Inferior parietal cortex (tissue), 1 donor: ENCODE measurements at regions not wholly inside any gene's neighbourhood (a gene's known extent, or its start where the extent isn't known, plus 50 kb on each side); places are given as distances from the start of the nearest gene placed in this dataset.

Experiments
- DNase-seq: peaks from one replicate; pipeline ENCODE4 v3.0.0-alpha.2; 2016; ENCODE audit errors: extremely low spot score

- no peak for DNase-seq
Observed at GRCh38 chr2:153105829-153106578, 372.6 kb downstream of the RPRM start.

GRCh38 chr2:153101187-153101586 is 377.4 kb downstream of the RPRM start:
- DNase-seq: no peak

DNA sequence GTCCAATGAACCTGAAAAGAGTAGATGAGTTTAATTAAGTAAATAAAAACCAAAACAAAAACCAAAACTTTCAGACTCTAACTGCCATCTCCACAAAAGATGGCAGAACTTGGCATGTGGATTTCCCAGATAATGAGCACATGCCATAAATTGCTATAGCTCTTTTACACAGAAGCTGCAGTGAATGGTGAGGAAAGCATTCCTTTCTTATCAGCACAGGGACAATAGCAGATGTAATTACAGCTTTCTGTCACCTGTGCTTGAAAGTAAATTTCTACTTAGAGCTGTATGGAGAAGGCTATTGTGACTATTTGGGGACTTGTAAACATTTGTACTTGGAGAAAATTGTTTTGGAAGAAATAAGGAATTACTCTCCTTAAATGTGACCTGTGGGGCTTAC is 378.4 kb downstream of the RPRM start:
- no peak for DNase-seq

GRCh38 chr2:153098073-153098472 is 379.7 kb downstream of the ARL6IP6 start:
- DNase-seq: no peak

GRCh38 chr2:153096272-153096671 is 377.9 kb downstream of the ARL6IP6 start:
- no peak for DNase-seq

DNA sequence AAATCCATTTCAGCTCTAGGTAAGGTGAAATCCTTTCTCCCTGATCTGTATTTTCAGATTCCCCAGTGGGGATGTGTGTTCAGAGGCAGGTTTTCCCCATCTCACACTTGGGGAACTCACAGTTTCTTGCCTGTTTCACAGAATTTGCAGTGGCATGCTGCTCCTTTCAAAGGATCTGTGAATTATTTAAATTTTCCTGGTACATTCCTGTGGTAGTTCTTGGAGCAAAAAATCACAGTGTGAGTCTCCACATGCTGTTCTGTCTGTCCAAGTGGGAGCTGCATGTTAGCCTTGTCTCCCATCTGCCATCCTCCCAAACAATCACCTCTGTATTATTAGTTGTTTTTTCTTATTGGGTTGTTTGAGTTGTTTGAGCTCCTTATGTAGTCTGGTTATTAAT is 372.9 kb downstream of the ARL6IP6 start:
- DNase-seq: no peak

DNA sequence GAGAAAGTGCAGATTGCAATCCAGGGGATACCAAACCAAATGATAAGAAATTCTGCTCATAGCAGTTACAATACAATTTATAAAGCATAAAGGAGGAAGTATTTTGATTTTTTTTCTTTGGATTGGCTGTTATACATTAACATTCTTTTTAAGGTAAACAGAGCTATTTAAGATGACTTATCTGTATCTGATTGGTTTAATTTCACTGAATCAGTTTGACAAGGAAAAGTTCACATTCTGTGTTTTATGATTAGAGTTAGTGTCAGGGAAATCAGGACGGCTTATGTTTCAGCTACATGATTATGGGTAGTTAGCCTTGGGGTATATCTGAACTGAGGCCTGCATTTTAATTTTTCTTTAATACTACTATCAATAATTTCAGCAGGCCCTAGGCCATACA is 360.9 kb downstream of the ARL6IP6 start:
- no peak for DNase-seq

- DNase-seq: no peak
Observed at GRCh38 chr2:153077311-153077710, 358.9 kb downstream of the ARL6IP6 start.

DNA sequence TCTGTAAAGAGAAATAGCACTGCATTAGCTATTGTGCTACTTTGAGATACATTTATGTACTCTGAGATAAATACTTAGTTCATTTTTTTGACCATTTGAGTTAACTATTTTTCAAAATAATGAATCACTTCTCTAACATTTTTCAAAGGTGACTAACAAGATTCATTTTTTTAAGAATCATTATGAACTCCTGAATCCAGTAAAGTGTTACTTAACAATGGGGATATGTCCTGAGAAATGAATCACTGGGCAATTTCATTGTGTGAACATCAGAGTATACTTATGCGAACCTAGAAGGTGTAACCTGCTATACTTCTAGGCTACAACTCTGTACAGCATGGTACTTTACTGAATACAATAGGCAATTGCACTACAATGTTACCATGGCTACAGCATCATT is 355.8 kb downstream of the ARL6IP6 start:
- DNase-seq: no peak

- no peak for DNase-seq
Observed at GRCh38 chr2:153072813-153073212, 354.4 kb downstream of the ARL6IP6 start.

- DNase-seq: no peak
Observed at GRCh38 chr2:153072077-153072476, 353.7 kb downstream of the ARL6IP6 start.

GRCh38 chr2:153071090-153071489 is 352.7 kb downstream of the ARL6IP6 start:
- DNase-seq: no peak

DNA sequence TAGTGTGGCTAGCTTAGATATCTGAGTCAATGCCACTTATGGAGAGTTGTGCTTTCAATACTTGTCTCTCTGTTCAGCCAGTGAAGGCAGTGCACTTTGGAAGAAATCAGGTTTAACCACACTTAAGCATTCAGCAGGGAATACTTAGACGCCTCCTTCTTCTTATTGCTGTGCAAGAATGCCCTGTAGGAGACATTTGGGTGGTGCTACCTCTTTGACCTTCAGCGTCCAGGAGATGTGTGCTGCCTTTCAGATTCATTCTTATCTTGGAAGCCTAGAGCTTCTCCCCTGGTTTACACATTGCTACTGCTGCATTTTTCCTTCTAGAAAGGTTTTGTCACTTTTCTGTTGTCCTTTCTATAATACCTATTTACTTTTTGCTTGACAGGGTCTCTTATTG is 350.5 kb downstream of the ARL6IP6 start:
- DNase-seq: no peak

GRCh38 chr2:153068052-153068451 is 349.6 kb downstream of the ARL6IP6 start:
- no peak for DNase-seq

GRCh38 chr2:153059338-153060052 is 341.1 kb downstream of the ARL6IP6 start:
- DNase-seq: no peak

GRCh38 chr2:153057743-153058142 is 339.3 kb downstream of the ARL6IP6 start:
- no peak for DNase-seq

DNA sequence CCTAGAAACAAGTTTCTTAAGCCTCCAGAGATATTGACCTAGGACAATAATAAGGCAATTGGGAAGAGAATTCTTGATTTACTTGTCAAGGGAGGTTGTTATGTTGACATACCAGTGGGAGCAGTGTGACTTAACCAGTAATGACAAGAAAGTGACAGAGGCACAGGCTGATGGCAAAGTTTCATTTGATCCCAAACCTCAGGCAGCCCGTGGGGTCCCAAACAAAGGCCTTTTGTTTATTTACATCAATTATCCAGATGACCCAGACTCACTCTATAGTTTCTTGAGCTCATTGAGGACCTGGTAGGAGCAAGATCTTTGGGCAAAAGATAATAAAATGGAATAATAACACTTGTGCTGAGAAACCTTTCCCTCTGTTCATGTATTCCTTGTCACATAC is 336.8 kb downstream of the ARL6IP6 start:
- no peak for DNase-seq

DNA sequence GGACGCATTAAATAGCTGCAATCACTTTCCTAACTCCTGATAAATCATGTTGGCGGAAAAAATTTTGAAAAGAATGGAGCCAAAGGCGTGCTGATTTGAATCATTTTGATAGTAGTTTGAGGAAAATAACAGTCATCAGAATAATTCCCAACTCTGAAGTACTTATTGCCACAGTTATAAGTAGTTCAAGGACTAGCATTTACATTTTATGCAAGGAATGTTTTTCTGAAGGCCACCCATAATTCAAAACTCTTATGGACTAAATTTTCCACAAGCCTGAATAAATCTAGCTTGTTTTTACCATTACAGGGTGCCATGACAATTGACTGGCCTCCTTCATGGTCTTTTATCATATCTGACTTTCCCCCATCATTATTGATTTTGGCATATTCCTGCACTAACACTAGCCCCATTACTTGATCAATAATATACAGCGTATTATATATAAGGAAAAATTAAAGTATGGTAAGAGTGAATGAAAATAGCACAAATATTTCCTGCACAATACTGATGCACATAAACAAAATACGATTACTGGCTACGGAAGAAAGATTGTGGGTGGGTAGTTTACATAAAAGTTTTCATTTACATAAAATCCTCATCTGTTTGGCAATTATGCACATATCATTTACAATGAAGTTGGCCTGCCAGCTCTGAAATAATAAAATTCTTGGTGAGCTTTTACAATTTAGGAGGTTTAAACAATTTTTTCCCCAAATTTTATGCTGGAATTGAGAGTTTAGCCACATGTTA is 334.6 kb downstream of the ARL6IP6 start:
- no peak for DNase-seq

- DNase-seq: no peak
Observed at GRCh38 chr2:153047220-153047619, 328.8 kb downstream of the ARL6IP6 start.

GRCh38 chr2:153043385-153043784 is 325.0 kb downstream of the ARL6IP6 start:
- DNase-seq: no peak

DNA sequence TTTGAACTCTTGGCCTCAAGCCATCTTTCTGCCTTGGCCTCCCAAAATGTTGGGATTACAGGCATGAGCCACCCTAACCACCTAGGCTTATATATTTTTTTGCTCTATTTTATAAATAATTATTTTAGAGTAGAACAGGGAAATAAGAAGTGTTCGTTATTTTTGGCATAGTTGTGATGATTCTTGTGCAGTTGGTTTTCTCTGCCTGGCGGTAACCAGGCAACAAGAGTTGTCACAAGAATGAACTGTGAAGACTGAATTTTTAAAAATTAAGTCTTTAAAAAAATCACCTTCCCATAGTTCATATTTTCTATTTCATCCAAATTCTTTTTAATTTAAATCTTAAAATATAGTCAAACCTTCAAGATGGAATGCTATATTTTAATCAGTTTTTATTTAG is 310.2 kb downstream of the ARL6IP6 start:
- DNase-seq: no peak

- no peak for DNase-seq
Observed at GRCh38 chr2:153027533-153027932, 309.1 kb downstream of the ARL6IP6 start.

DNA sequence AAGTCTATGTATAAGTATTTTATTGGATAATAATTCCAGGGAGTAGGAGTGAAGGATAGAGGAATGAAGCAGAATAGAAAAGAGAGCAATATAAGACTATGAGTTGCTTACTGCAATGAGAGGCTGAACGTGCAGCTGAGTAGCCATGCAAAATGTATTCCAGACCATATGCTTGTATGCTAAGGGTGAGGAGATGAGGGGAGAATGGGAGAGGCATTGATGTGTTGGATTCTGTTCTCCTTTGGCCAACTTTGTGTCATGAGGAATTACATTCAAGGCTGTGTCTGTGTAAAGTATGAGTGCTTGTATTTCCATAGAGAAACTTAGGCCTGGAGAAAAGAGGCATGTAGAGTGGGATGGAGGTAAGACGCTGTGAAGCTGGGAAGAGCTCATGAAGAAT is 301.8 kb downstream of the ARL6IP6 start:
- no peak for DNase-seq
